Nephron progenitor cell (in vitro differentiated cells): ENCODE measurements at regions not wholly inside any gene's neighbourhood (a gene's known extent, or its start where the extent isn't known, plus 50 kb on each side); places are given as distances from the start of the nearest gene placed in this dataset.

ENCODE experiments used
- DNase-seq: peaks from one replicate; pipeline ENCODE4 v3.0.0; 2021
- H3K27ac Mint-ChIP-seq: 2 replicates; pipeline ENCODE4 v1.8.0; 2021; ENCODE audit warnings: mild to moderate bottlenecking, moderate library complexity, mixed read lengths
- H3K27me3 Mint-ChIP-seq: 2 replicates; pipeline ENCODE4 v1.8.0; 2021; ENCODE audit warnings: mild to moderate bottlenecking, low read depth, mixed read lengths; ENCODE audit not compliant: poor library complexity
- H3K36me3 Mint-ChIP-seq: 2 replicates; pipeline ENCODE4 v1.8.0; 2021; ENCODE audit warnings: low read depth, mixed read lengths
- H3K4me1 Mint-ChIP-seq: 2 replicates; pipeline ENCODE4 v1.8.0; 2021; ENCODE audit warnings: mixed read lengths
- H3K4me3 Mint-ChIP-seq: 2 replicates; pipeline ENCODE4 v1.8.0; 2021; ENCODE audit warnings: mild to moderate bottlenecking, moderate library complexity, mixed read lengths
- H3K9me3 Mint-ChIP-seq: 2 replicates; pipeline ENCODE4 v1.8.0; 2021; ENCODE audit warnings: mild to moderate bottlenecking, moderate library complexity, mixed read lengths
- TF ChIP-seq, protein P1 (sequence below): fragments of 200-600 bp; sonication (generic); IDR thresholded peaks from 2 replicates; pipeline ENCODE4 v1.5.0; 2021; ENCODE audit warnings: antibody characterized with exemption

DNA sequence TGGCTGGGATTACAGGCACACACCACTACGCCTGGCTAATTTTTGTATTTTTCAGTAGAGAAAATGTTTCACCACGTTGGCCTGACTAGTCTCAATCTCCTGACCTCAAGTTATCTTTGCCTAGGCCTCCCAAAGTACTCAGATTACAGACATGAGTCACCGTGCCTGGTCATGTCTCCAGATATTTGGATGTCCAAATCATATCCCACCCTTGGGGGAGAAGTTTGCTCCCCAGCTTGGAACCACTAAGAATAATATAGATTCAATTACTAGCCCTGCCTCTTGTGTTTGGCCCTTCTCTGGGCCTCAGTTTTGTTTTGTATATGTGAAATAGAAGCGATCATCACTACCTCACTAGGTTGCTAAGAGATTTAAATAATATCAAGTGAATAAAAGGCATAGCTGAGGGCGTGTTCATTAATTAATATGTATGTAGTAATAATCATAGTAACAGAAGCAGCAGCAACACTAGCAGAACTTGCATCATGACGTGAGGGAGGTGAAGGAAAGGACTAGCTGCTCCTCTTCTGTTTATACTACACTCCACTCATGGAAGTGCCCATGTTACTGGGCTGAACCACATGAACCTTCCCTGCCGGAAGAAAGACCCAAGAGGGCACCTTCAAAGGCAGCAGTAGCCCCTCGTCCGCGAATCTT lies 253.6 kb upstream of the XYLT1 start:
- no peak for DNase-seq
- no peak overlapping the region for H3K4me3 Mint-ChIP-seq
- TF ChIP-seq, protein P1, sequence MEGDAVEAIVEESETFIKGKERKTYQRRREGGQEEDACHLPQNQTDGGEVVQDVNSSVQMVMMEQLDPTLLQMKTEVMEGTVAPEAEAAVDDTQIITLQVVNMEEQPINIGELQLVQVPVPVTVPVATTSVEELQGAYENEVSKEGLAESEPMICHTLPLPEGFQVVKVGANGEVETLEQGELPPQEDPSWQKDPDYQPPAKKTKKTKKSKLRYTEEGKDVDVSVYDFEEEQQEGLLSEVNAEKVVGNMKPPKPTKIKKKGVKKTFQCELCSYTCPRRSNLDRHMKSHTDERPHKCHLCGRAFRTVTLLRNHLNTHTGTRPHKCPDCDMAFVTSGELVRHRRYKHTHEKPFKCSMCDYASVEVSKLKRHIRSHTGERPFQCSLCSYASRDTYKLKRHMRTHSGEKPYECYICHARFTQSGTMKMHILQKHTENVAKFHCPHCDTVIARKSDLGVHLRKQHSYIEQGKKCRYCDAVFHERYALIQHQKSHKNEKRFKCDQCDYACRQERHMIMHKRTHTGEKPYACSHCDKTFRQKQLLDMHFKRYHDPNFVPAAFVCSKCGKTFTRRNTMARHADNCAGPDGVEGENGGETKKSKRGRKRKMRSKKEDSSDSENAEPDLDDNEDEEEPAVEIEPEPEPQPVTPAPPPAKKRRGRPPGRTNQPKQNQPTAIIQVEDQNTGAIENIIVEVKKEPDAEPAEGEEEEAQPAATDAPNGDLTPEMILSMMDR, result no peak
- H3K27me3 Mint-ChIP-seq, result peaks cover 3% of the 10 kb centered on the region
- H3K36me3 Mint-ChIP-seq, result no peaks in the 10 kb centered on the region
- no peak overlapping the region for H3K27ac Mint-ChIP-seq
- H3K9me3 Mint-ChIP-seq, result no peaks in the 10 kb centered on the region
- H3K4me1 Mint-ChIP-seq, result peaks cover 13% of the 10 kb centered on the region

DNA sequence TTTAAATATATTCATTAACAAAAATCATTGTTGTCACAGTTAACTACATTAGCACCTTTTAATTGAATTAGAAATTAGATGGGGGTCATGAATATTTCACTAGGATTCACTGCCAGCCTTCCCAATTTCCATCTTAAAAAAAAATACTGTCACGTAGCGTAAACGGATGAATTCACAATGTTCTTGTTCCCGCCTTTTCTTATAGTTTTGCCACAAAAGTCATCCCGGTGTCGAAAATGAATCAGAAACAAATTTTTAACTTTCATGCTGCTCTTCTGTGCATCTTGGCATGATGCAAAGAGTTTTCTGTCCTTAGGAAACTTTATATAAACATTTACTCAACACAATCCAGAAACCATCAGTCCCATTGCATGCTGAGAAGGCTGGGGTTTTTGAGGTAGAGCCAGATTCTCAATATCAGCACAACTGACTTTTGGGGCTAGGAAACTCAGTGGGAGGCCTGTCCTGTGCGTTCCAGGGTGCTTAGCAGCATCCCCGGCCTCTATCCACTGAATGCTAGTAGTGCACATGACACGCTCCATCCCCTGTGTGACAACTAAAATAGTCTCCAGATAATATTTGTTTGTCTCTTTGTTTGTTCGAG lies 252.9 kb upstream of the XYLT1 start:
- Mint-ChIP-seq H3K9me3 (no peaks in the 10 kb centered on the region), H3K4me1 (peaks cover 17% of the 10 kb centered on the region), H3K27ac (no peak overlapping the region), H3K36me3 (no peaks in the 10 kb centered on the region), H3K4me3 (no peak overlapping the region), H3K27me3 (peaks cover 3% of the 10 kb centered on the region)
- TF ChIP-seq, protein P1, result no peak
- DNase-seq, result no peak

GRCh38 chr16:17718495-17718894 lies 247.7 kb upstream of the XYLT1 start:
- Mint-ChIP-seq H3K9me3 (peaks cover 25% of the 10 kb centered on the region), H3K27me3 (no peaks in the 10 kb centered on the region), H3K4me1 (peaks cover 17% of the 10 kb centered on the region), H3K36me3 (peaks cover 5% of the 10 kb centered on the region), H3K27ac (no peak overlapping the region), H3K4me3 (no peak overlapping the region)
- no peak for DNase-seq
- TF ChIP-seq, protein P1, result no peak

DNA sequence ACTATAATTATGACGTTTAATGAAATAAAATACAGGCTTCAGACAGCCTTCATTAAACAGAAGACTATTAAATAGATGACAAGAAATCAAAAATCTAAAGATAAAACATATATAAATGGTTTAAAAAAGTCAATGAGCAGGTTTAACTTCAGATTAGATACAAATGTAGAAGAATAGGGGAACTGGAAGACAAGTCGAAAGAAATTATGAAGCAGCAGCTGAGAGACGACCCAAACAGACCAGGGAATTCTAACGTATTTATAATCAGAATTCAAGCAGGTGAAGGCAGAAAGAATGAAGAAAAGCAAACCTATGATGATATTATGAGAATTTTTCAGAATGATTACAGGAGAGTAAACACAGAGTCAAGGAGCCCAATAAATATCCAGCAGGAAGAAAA lies 235.1 kb upstream of the XYLT1 start:
- no peak overlapping the region for H3K27ac Mint-ChIP-seq
- H3K4me3 Mint-ChIP-seq, result no peak overlapping the region
- peaks cover 4% of the 10 kb centered on the region for H3K36me3 Mint-ChIP-seq
- no peaks in the 10 kb centered on the region for H3K4me1 Mint-ChIP-seq
- no peaks in the 10 kb centered on the region for H3K27me3 Mint-ChIP-seq
- H3K9me3 Mint-ChIP-seq, result peaks cover 44% of the 10 kb centered on the region
- no peak for DNase-seq
- TF ChIP-seq, protein P1, result no peak

GRCh38 chr16:17696616-17697015 lies 225.9 kb upstream of the XYLT1 start:
- H3K4me3 Mint-ChIP-seq, result no peak overlapping the region
- DNase-seq, result no peak
- peaks cover 5% of the 10 kb centered on the region for H3K9me3 Mint-ChIP-seq
- TF ChIP-seq, protein P1, result no peak
- H3K27ac Mint-ChIP-seq, result no peak overlapping the region
- no peaks in the 10 kb centered on the region for H3K36me3 Mint-ChIP-seq
- H3K27me3 Mint-ChIP-seq, result peaks cover 4% of the 10 kb centered on the region
- peaks cover 8% of the 10 kb centered on the region for H3K4me1 Mint-ChIP-seq

DNA sequence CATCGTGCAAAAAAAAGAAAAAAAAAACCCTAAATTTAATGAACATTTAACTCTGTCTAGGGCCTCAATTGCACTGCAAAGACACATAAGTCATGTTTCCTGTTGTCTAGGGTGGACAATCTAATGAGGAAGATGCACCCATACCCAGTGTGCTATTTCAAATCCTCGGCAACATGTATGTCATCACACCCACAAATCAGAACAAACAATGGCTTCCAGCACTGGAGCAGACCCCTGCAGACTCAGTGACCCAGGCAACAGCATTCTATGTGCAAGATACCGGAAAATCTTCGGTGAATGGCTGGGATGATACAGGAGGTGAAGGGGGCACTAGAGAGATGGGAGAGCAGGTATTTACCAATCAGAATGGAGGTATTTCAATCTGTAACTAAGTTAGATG lies 221.7 kb upstream of the XYLT1 start:
- Mint-ChIP-seq H3K4me1 (peaks cover 16% of the 10 kb centered on the region), H3K36me3 (no peaks in the 10 kb centered on the region), H3K4me3 (no peak overlapping the region), H3K27ac (peak overlapping the region; percentile 40), H3K9me3 (no peaks in the 10 kb centered on the region), H3K27me3 (peaks cover 4% of the 10 kb centered on the region)
- TF ChIP-seq, protein P1, result no peak
- DNase-seq, result no peak
